ENCODE measurements at regions not wholly inside any gene's neighbourhood (a gene's known extent, or its start where the extent isn't known, plus 50 kb on each side); places are given as distances from the start of the nearest gene placed in this dataset.

DNA sequence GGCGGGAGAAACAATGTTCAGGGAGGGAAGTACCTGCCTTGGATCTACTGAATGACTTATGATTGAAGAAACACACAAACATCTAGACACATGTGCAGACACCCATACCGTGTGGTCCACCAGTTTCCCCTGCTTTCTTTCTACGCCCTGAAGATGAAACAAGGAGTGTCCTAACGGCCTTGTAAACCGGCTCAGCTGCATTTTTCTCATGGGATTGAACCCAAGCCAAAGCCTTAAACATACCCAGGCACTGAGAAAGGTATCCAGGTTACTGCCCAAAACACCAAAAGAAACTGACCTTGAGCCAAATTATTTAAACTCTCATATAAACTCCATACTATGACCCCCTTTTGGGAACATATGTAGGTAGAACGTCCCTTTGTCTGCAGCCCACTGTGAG, 630.0 kb upstream of the RGS18 start:
- Mint-ChIP-seq H3K4me1 (ENCODE audit: low read depth, unreplicated experiment) (no peaks in the 10 kb centered on the region), H3K4me3 (ENCODE audit: unreplicated experiment) (no peak overlapping the region), H3K36me3 (ENCODE audit: low read depth, unreplicated experiment) (no peaks in the 10 kb centered on the region), H3K27me3 (ENCODE audit: low read depth, unreplicated experiment) (no peaks in the 10 kb centered on the region), H3K9me3 (ENCODE audit: unreplicated experiment) (no peaks in the 10 kb centered on the region), H3K27ac (ENCODE audit: unreplicated experiment) (no peak overlapping the region)
- Histone ChIP-seq H3K27ac (ENCODE audit: low read depth, low read length) (no peak overlapping the region), H3K79me2 (ENCODE audit: insufficient read depth, low read length) (no peaks in the 10 kb centered on the region), H3K27me3 (ENCODE audit: insufficient read depth, low read length) (no peaks in the 10 kb centered on the region), H3K4me2 (ENCODE audit: low read length) (no peak overlapping the region), H2AFZ (ENCODE audit: low read depth, low read length) (no peak overlapping the region), H3K9ac (ENCODE audit: low read length) (no peak overlapping the region), H3K9me3 (ENCODE audit: insufficient read depth, low read depth, low read length) (no peaks in the 10 kb centered on the region), H3K4me3 (ENCODE audit: insufficient read depth, low read depth, low read length) (no peak overlapping the region), H3K4me1 (ENCODE audit: insufficient read depth, low read length) (no peaks in the 10 kb centered on the region), H4K20me1 (ENCODE audit: insufficient read depth, low read length) (no peaks in the 10 kb centered on the region), H3K36me3 (ENCODE audit: insufficient read depth, low read length) (no peaks in the 10 kb centered on the region)
- no peak for DNase-seq (ENCODE audit: low read depth)
- TF ChIP-seq EZH2 (IDR thresholded peaks at IDR 0.05; ENCODE audit: insufficient read depth, low read length) = no peak
- no peak for TF ChIP-seq CTCF (IDR thresholded peaks at IDR 0.05; ENCODE audit: insufficient read depth, low read depth, low read length)
- FAIRE-seq = no peak

GRCh38 chr1:191530928-191531327, 627.3 kb upstream of the RGS18 start:
- no peak overlapping the region for H3K27ac ChIP-seq (ENCODE audit: low read depth, low read length)
- no peak for TF ChIP-seq CTCF (IDR thresholded peaks at IDR 0.05; ENCODE audit: insufficient read depth, low read depth, low read length)
- TF ChIP-seq EZH2 (IDR thresholded peaks at IDR 0.05; ENCODE audit: insufficient read depth, low read length) = no peak
- no peaks in the 10 kb centered on the region for H4K20me1 ChIP-seq (ENCODE audit: insufficient read depth, low read length)
- H2AFZ ChIP-seq (ENCODE audit: low read depth, low read length) = no peak overlapping the region
- Mint-ChIP-seq H3K36me3 (ENCODE audit: low read depth, unreplicated experiment) (no peaks in the 10 kb centered on the region), H3K4me1 (ENCODE audit: low read depth, unreplicated experiment) (no peaks in the 10 kb centered on the region), H3K27ac (ENCODE audit: unreplicated experiment) (no peak overlapping the region), H3K27me3 (ENCODE audit: low read depth, unreplicated experiment) (no peaks in the 10 kb centered on the region), H3K9me3 (ENCODE audit: unreplicated experiment) (no peaks in the 10 kb centered on the region), H3K4me3 (ENCODE audit: unreplicated experiment) (no peak overlapping the region)
- H3K79me2 ChIP-seq (ENCODE audit: insufficient read depth, low read length) = no peaks in the 10 kb centered on the region
- no peaks in the 10 kb centered on the region for H3K4me1 ChIP-seq (ENCODE audit: insufficient read depth, low read length)
- no peak overlapping the region for H3K4me3 ChIP-seq (ENCODE audit: insufficient read depth, low read depth, low read length)
- no peaks in the 10 kb centered on the region for H3K9me3 ChIP-seq (ENCODE audit: insufficient read depth, low read depth, low read length)
- H3K27me3 ChIP-seq (ENCODE audit: insufficient read depth, low read length) = no peaks in the 10 kb centered on the region
- no peaks in the 10 kb centered on the region for H3K36me3 ChIP-seq (ENCODE audit: insufficient read depth, low read length)
- no peak overlapping the region for H3K4me2 ChIP-seq (ENCODE audit: low read length)
- DNase-seq (ENCODE audit: low read depth) (no peak), FAIRE-seq (no peak)
- H3K9ac ChIP-seq (ENCODE audit: low read length) = no peak overlapping the region

DNA sequence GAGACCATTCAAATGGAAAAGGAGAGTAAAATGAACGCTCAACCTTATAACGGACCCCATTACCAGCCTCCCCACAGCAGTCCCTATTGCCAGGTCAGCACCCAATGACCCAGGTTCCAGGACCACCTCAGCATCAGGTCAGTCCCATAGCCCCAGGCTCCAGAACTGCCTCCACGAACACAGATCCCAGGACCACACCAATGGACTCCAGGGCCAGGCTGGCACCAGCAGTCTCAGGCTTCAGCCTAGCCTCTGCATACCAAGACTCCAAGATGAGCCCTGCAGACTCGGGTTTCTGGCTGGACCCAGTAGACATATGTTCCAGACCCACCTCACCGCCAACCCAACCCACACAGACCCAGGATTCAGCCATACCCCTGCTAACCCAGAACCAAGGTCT, 625.0 kb upstream of the RGS18 start:
- Histone ChIP-seq H3K79me2 (ENCODE audit: insufficient read depth, low read length) (no peaks in the 10 kb centered on the region), H3K36me3 (ENCODE audit: insufficient read depth, low read length) (no peaks in the 10 kb centered on the region), H4K20me1 (ENCODE audit: insufficient read depth, low read length) (no peaks in the 10 kb centered on the region), H3K27me3 (ENCODE audit: insufficient read depth, low read length) (no peaks in the 10 kb centered on the region), H3K9ac (ENCODE audit: low read length) (no peak overlapping the region), H3K9me3 (ENCODE audit: insufficient read depth, low read depth, low read length) (no peaks in the 10 kb centered on the region), H2AFZ (ENCODE audit: low read depth, low read length) (no peak overlapping the region), H3K4me3 (ENCODE audit: insufficient read depth, low read depth, low read length) (no peak overlapping the region), H3K27ac (ENCODE audit: low read depth, low read length) (no peak overlapping the region), H3K4me2 (ENCODE audit: low read length) (no peak overlapping the region), H3K4me1 (ENCODE audit: insufficient read depth, low read length) (no peaks in the 10 kb centered on the region)
- H3K9me3 Mint-ChIP-seq (ENCODE audit: unreplicated experiment) = no peaks in the 10 kb centered on the region
- H3K27me3 Mint-ChIP-seq (ENCODE audit: low read depth, unreplicated experiment) = no peaks in the 10 kb centered on the region
- FAIRE-seq (no peak), DNase-seq (ENCODE audit: low read depth) (no peak)
- H3K4me1 Mint-ChIP-seq (ENCODE audit: low read depth, unreplicated experiment) = peaks cover 3% of the 10 kb centered on the region
- H3K36me3 Mint-ChIP-seq (ENCODE audit: low read depth, unreplicated experiment) = no peaks in the 10 kb centered on the region
- H3K27ac Mint-ChIP-seq (ENCODE audit: unreplicated experiment) = no peak overlapping the region
- H3K4me3 Mint-ChIP-seq (ENCODE audit: unreplicated experiment) = no peak overlapping the region
- TF ChIP-seq CTCF (IDR thresholded peaks at IDR 0.05; ENCODE audit: insufficient read depth, low read depth, low read length) (no peak), EZH2 (IDR thresholded peaks at IDR 0.05; ENCODE audit: insufficient read depth, low read length) (no peak)
